OCI-LY7 (cell line): ENCODE measurements at regions not wholly inside any gene's neighbourhood (a gene's known extent, or its start where the extent isn't known, plus 50 kb on each side); places are given as distances from the start of the nearest gene placed in this dataset.

ENCODE experiments used
- BruUV-seq: library from RNA; stranded (reverse); fragments of 400-500 nt; replicated peaks from 2 replicates; lab custom pipeline; 2021; lab: Mats Ljungman, UMichigan
- CTCF ChIA-PET: fragments of 300-600 bp; sonication (Branson Sonifier 250); formaldehyde crosslinking; loops from one replicate; lab custom pipeline; 2022; ENCODE audit warnings: antibody characterized with exemption; ENCODE audit not compliant: unreplicated experiment; lab: Charles Lee
- POLR2A ChIA-PET: fragments of 300-600 bp; sonication (Branson Sonifier 250); formaldehyde crosslinking; loops from one replicate; lab custom pipeline; 2022; ENCODE audit warnings: antibody characterized with exemption; lab: Charles Lee
- DNase-seq: peaks from one replicate; pipeline ENCODE4 v3.0.0-alpha.2; 2015; ENCODE audit warnings: low spot score
- H2AFZ ChIP-seq: fragments of 200-600 bp; sonication (generic), shearing (Covaris generic); 2 replicates; pipeline ENCODE4 v1.6.1; 2014; ENCODE audit warnings: mild to moderate bottlenecking, antibody characterized with exemption, low read length, moderate library complexity
- H3K27ac ChIP-seq: fragments of 200-600 bp; sonication (generic); 2 replicates; pipeline ENCODE4 v1.5.1; 2014; ENCODE audit warnings: mixed run types, low read depth, mild to moderate bottlenecking, moderate library complexity, low read length, inconsistent platforms; ENCODE audit not compliant: poor library complexity, severe bottlenecking
- H3K36me3 ChIP-seq: fragments of 200-600 bp; sonication (generic); 2 replicates; pipeline ENCODE4 v1.6.1; 2014; ENCODE audit warnings: mild to moderate bottlenecking, antibody characterized with exemption, low read length, moderate library complexity, mixed read lengths; ENCODE audit not compliant: insufficient read depth
- H3K4me1 ChIP-seq: fragments of 200-600 bp; sonication (generic); 2 replicates; pipeline ENCODE4 v1.5.1; 2014; ENCODE audit warnings: mild to moderate bottlenecking, low read length; ENCODE audit not compliant: insufficient read depth, poor library complexity, severe bottlenecking
- H3K4me2 ChIP-seq: fragments of 200-600 bp; sonication (generic); 2 replicates; pipeline ENCODE4 v1.6.1; 2014; ENCODE audit warnings: mild to moderate bottlenecking, low read length
- H3K4me3 ChIP-seq: fragments of 200-600 bp; sonication (generic); 2 replicates; pipeline ENCODE4 v1.5.1; 2014; ENCODE audit warnings: mild to moderate bottlenecking, low read depth, low read length; ENCODE audit not compliant: poor library complexity, severe bottlenecking
- H3K79me2 ChIP-seq: fragments of 200-600 bp; sonication (generic); 2 replicates; pipeline ENCODE4 v1.6.1; 2016; ENCODE audit warnings: low read depth, mild to moderate bottlenecking, low read length, moderate library complexity, mixed read lengths; ENCODE audit not compliant: insufficient read depth
- H3K9me2 ChIP-seq: fragments of 200-600 bp; sonication (generic); 2 replicates; pipeline ENCODE4 v1.6.1; 2016; ENCODE audit warnings: mild to moderate bottlenecking, low read length, mixed read lengths; ENCODE audit not compliant: insufficient read depth
- H3K9me3 ChIP-seq: fragments of 200-600 bp; sonication (generic); 2 replicates; pipeline ENCODE4 v1.6.1; 2014; ENCODE audit warnings: mild to moderate bottlenecking, mixed run types, low read length, mixed read lengths
- H4K20me1 ChIP-seq: fragments of 200-600 bp; sonication (generic); 2 replicates; pipeline ENCODE4 v1.6.1; 2014; ENCODE audit warnings: mild to moderate bottlenecking, antibody characterized with exemption, low read length, moderate library complexity, mixed read lengths; ENCODE audit not compliant: insufficient read depth
- CTCF ChIP-seq: fragments of 200-600 bp; sonication (generic); conservative IDR thresholded peaks from 2 replicates; pipeline ENCODE4 v1.5.1; 2014; ENCODE audit warnings: mild to moderate bottlenecking, antibody characterized with exemption, low read length, moderate library complexity, mixed read lengths
- EZH2phosphoT487 ChIP-seq: fragments of 200-600 bp; sonication (generic); IDR thresholded peaks from 2 replicates; pipeline ENCODE4 v1.6.1; 2018; ENCODE audit warnings: low read depth, borderline replicate concordance, mild to moderate bottlenecking, mixed run types, antibody characterized with exemption, low read length, moderate library complexity, mixed read lengths
- intact Hi-C: fragments of 100-400 bp; cut with micrococcal nuclease; formaldehyde crosslinking; loops from one replicate; pipeline ENCODE4 v1.10.0; 2022; ENCODE audit not compliant: unreplicated experiment

GRCh38 chrX:124910611-124911010, 409.1 kb upstream of the TEX13C start:
- no peak overlapping the region for H3K4me3 ChIP-seq
- no peak overlapping the region for H2AFZ ChIP-seq
- intact Hi-C loops: no loop called here
- H3K9me3 ChIP-seq: no peaks in the 10 kb centered on the region
- H4K20me1 ChIP-seq: no peaks in the 10 kb centered on the region
- no peak overlapping the region for H3K27ac ChIP-seq
- POLR2A ChIA-PET: no interaction called here
- BruUV-seq: no TSS peak
- no peaks in the 10 kb centered on the region for H3K9me2 ChIP-seq
- CTCF ChIA-PET: no interaction called here
- TF ChIP-seq CTCF (no peak), EZH2phosphoT487 (no peak)
- no peak overlapping the region for H3K4me2 ChIP-seq
- DNase-seq: no peak
- no peaks in the 10 kb centered on the region for H3K4me1 ChIP-seq
- H3K36me3 ChIP-seq: no peaks in the 10 kb centered on the region
- H3K79me2 ChIP-seq: no peaks in the 10 kb centered on the region

- intact Hi-C loops: no loop called here
- ChIA-PET POLR2A (no interaction called here), CTCF (no interaction called here)
- H4K20me1 ChIP-seq: no peaks in the 10 kb centered on the region
- H3K79me2 ChIP-seq: no peaks in the 10 kb centered on the region
- TF ChIP-seq EZH2phosphoT487 (no peak), CTCF (no peak)
- H3K27ac ChIP-seq: no peak overlapping the region
- no peak overlapping the region for H2AFZ ChIP-seq
- H3K9me2 ChIP-seq: no peaks in the 10 kb centered on the region
- no peaks in the 10 kb centered on the region for H3K4me1 ChIP-seq
- no peaks in the 10 kb centered on the region for H3K9me3 ChIP-seq
- H3K4me3 ChIP-seq: no peak overlapping the region
- DNase-seq: no peak
- no peaks in the 10 kb centered on the region for H3K36me3 ChIP-seq
- H3K4me2 ChIP-seq: no peak overlapping the region
- BruUV-seq: no TSS peak
These were observed 402.7 kb upstream of the TEX13C start for GRCh38 chrX:124917011-124917410.

GRCh38 chrX:124925681-124926080, 394.0 kb upstream of the TEX13C start:
- CTCF ChIA-PET: no interaction called here
- no peaks in the 10 kb centered on the region for H3K79me2 ChIP-seq
- no peaks in the 10 kb centered on the region for H3K4me1 ChIP-seq
- no peak overlapping the region for H3K27ac ChIP-seq
- H3K4me2 ChIP-seq: no peak overlapping the region
- BruUV-seq: no TSS peak
- no peak overlapping the region for H3K4me3 ChIP-seq
- H4K20me1 ChIP-seq: no peaks in the 10 kb centered on the region
- no peak overlapping the region for H2AFZ ChIP-seq
- no peak for DNase-seq
- H3K9me3 ChIP-seq: no peaks in the 10 kb centered on the region
- H3K36me3 ChIP-seq: no peaks in the 10 kb centered on the region
- no peaks in the 10 kb centered on the region for H3K9me2 ChIP-seq
- TF ChIP-seq CTCF (no peak), EZH2phosphoT487 (no peak)
- POLR2A ChIA-PET: no interaction called here
- intact Hi-C loops: no loop called here
